Activated CD8-positive, alpha-beta T cell treated with anti-CD3 and anti-CD28 coated beads, Interleukin-2, amount 10 ng/mL, durations not matched to agents 7 days and 5 days (primary cell): ENCODE measurements at regions not wholly inside any gene's neighbourhood (a gene's known extent, or its start where the extent isn't known, plus 50 kb on each side); places are given as distances from the start of the nearest gene placed in this dataset.
"Not testable (repeated sequence)": the region's sequence is repeated elsewhere in the genome, so short reads cannot be mapped to it uniquely, and the experiment has no call there.

Experiments used
- ATAC-seq: fragments of 150-1000 bp; cut with Tn5 transposase; one replicate; pipeline ENCODE4 v1.10.0; 2021; ENCODE audit warnings: moderate library complexity
- CTCF ChIA-PET: fragments of 350-600 bp; sonication (Branson Sonifier 250); formaldehyde crosslinking; loops from one replicate; lab custom pipeline; 2021; ENCODE audit warnings: antibody characterized with exemption; lab: Charles Lee
- POLR2A ChIA-PET: fragments of 350-600 bp; sonication (Branson Sonifier 250); formaldehyde crosslinking; loops from one replicate; lab custom pipeline; 2021; ENCODE audit warnings: antibody characterized with exemption; lab: Charles Lee
- DNase-seq: peaks from one replicate; pipeline ENCODE4 v3.0.0-alpha.2; 2020
- H3K27ac Mint-ChIP-seq: one replicate; pipeline ENCODE4 v1.8.0; 2021; ENCODE audit warnings: mild to moderate bottlenecking, mixed read lengths
- H3K27me3 Mint-ChIP-seq: one replicate; pipeline ENCODE4 v1.8.0; 2021; ENCODE audit warnings: low read depth, mixed read lengths
- H3K36me3 Mint-ChIP-seq: one replicate; pipeline ENCODE4 v1.8.0; 2021; ENCODE audit warnings: low read depth, mixed read lengths
- H3K4me1 Mint-ChIP-seq: one replicate; pipeline ENCODE4 v1.8.0; 2021; ENCODE audit warnings: low read depth, mixed read lengths
- H3K4me3 Mint-ChIP-seq: one replicate; pipeline ENCODE4 v1.8.0; 2021; ENCODE audit warnings: mild to moderate bottlenecking, mixed read lengths
- H3K9me3 Mint-ChIP-seq: one replicate; pipeline ENCODE4 v1.8.0; 2022; ENCODE audit warnings: mixed read lengths; ENCODE audit not compliant: insufficient read depth

- ChIA-PET CTCF (no interaction called here), POLR2A (no interaction called here)
- Mint-ChIP-seq H3K4me3 (no peak overlapping the region), H3K9me3 (peaks cover 5% of the 10 kb centered on the region), H3K27me3 (no peaks in the 10 kb centered on the region), H3K4me1 (no peaks in the 10 kb centered on the region), H3K36me3 (no peaks in the 10 kb centered on the region), H3K27ac (no peak overlapping the region)
- no peak for DNase-seq
- ATAC-seq: no peak
These were observed 178.6 kb downstream of the POLR1F start for GRCh38 chr7:19530261-19530660.

GRCh38 chr7:19526639-19527038 is 182.2 kb downstream of the POLR1F start:
- CTCF ChIA-PET: no interaction called here
- Mint-ChIP-seq H3K9me3 (no peaks in the 10 kb centered on the region), H3K27me3 (no peaks in the 10 kb centered on the region), H3K4me1 (no peaks in the 10 kb centered on the region), H3K27ac (no peak overlapping the region), H3K4me3 (no peak overlapping the region), H3K36me3 (no peaks in the 10 kb centered on the region)
- DNase-seq: no peak
- POLR2A ChIA-PET: no interaction called here
- ATAC-seq: no peak

GRCh38 chr7:19522486-19522885 is 186.4 kb downstream of the POLR1F start:
- CTCF ChIA-PET: no interaction called here
- ATAC-seq (no peak), DNase-seq (no peak)
- no peak overlapping the region for H3K27ac Mint-ChIP-seq
- peaks cover 5% of the 10 kb centered on the region for H3K9me3 Mint-ChIP-seq
- H3K4me3 Mint-ChIP-seq: no peak overlapping the region
- no peaks in the 10 kb centered on the region for H3K4me1 Mint-ChIP-seq
- no peaks in the 10 kb centered on the region for H3K36me3 Mint-ChIP-seq
- POLR2A ChIA-PET: no interaction called here
- H3K27me3 Mint-ChIP-seq: no peaks in the 10 kb centered on the region

GRCh38 chr7:19520392-19520791 is 188.4 kb downstream of the POLR1F start:
- DNase-seq (no peak), ATAC-seq (no peak)
- ChIA-PET CTCF (no interaction called here), POLR2A (no interaction called here)
- H3K27ac Mint-ChIP-seq: no peak overlapping the region
- no peaks in the 10 kb centered on the region for H3K36me3 Mint-ChIP-seq
- no peak overlapping the region for H3K4me3 Mint-ChIP-seq
- no peaks in the 10 kb centered on the region for H3K4me1 Mint-ChIP-seq
- no peaks in the 10 kb centered on the region for H3K27me3 Mint-ChIP-seq
- peaks cover 5% of the 10 kb centered on the region for H3K9me3 Mint-ChIP-seq

DNA sequence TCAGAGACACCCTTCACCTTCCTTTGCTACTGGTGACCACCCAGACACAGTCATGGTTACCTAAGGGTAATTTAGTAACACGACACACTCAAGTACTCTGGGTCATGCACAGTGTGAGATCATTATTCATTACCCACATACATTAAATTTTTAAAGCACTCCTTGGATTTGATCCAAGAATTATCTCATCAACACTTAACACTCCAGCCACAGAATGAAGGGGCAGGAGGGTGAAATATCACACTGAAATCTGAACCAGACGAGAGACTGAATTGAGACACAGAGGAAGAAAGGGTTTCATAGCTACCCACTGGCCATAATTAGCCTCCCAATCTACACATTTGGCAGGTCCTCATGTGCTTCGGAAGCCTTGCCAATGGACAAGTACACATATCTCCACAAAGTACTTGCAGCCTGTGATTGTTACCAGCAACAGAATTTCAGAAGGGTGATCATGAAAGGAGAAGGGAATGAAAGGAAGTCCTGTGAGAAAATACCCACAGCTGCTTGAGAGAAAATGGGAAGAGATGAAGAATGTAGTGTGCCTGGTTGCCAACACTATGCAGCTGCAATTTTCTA is 189.3 kb downstream of the POLR1F start:
- no peak for ATAC-seq
- Mint-ChIP-seq H3K27me3 (no peaks in the 10 kb centered on the region), H3K27ac (no peak overlapping the region), H3K36me3 (no peaks in the 10 kb centered on the region), H3K4me1 (no peaks in the 10 kb centered on the region), H3K4me3 (no peak overlapping the region), H3K9me3 (peaks cover 5% of the 10 kb centered on the region)
- no peak for DNase-seq
- CTCF ChIA-PET: no interaction called here
- POLR2A ChIA-PET: no interaction called here

DNA sequence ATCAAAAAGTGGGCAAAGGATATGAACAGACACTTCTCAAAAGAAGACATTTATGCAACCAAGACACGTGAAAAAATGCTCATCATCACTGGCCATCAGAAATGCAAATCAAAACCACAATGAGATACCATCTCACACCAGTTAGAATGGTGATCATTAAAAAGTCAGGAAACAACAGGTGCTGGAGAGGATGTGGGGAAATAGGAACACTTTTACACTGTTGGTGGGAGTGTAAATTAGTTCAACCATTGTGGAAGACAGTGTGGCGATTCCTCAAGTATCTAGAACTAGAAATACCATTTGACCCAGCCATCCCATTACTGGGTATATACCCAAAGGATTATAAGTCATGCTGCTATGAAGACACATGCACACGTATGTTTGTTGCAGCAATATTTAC is 191.3 kb downstream of the POLR1F start:
- H3K27ac Mint-ChIP-seq, ATAC-seq, H3K36me3 Mint-ChIP-seq, H3K27me3 Mint-ChIP-seq, H3K4me1 Mint-ChIP-seq, H3K4me3 Mint-ChIP-seq, CTCF ChIA-PET, DNase-seq, H3K9me3 Mint-ChIP-seq, POLR2A ChIA-PET: not testable (repeated sequence)

DNA sequence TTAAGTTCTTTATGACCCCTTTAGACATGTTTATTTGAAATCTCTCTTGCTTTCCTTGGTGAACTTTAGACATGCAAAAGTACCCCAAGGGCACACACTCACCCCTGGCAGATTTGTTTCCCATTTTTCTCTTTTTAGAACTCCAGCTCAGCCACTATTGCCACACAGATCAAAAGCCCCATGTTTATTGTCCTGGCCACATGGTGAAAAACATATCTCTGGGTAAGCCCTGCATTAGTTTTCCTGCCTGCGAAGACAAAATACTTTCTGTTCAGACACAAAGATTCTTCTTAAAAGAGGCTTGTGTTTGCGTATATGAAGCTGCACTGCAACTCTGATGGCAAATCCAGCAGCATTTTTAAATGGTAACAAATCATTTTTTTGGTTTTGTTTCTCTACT is 200.0 kb downstream of the POLR1F start:
- Mint-ChIP-seq H3K9me3 (no peaks in the 10 kb centered on the region), H3K4me3 (no peak overlapping the region), H3K36me3 (no peaks in the 10 kb centered on the region), H3K4me1 (no peaks in the 10 kb centered on the region), H3K27ac (no peak overlapping the region), H3K27me3 (no peaks in the 10 kb centered on the region)
- ChIA-PET CTCF (no interaction called here), POLR2A (no interaction called here)
- DNase-seq: no peak
- no peak for ATAC-seq

DNA sequence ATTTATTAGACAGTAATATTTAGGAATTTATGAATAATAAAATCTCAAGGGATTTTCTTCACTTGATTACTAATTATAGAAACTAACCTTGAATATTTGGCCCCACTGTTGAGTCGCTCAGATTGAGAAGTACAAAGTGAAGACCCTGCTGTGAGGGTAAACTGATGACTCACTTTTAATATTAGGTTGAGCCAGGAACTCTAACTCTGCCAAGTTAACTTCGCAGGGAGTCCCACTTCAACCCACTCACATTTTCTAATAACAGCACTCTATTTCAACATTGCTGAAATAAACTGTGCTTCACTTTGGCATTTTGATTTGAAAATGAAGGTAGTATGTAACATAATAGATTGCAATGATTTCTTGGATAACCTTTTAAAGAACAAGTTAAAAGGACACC is 200.7 kb downstream of the POLR1F start:
- no peaks in the 10 kb centered on the region for H3K4me1 Mint-ChIP-seq
- no peaks in the 10 kb centered on the region for H3K9me3 Mint-ChIP-seq
- ATAC-seq: no peak
- no peak overlapping the region for H3K4me3 Mint-ChIP-seq
- H3K36me3 Mint-ChIP-seq: no peaks in the 10 kb centered on the region
- no peak for DNase-seq
- CTCF ChIA-PET: no interaction called here
- H3K27me3 Mint-ChIP-seq: no peaks in the 10 kb centered on the region
- no peak overlapping the region for H3K27ac Mint-ChIP-seq
- POLR2A ChIA-PET: no interaction called here

GRCh38 chr7:19491821-19492452 is 216.9 kb downstream of the POLR1F start:
- DNase-seq (no peak), ATAC-seq (no peak)
- Mint-ChIP-seq H3K4me3 (no peak overlapping the region), H3K27me3 (no peaks in the 10 kb centered on the region), H3K36me3 (no peaks in the 10 kb centered on the region), H3K4me1 (no peaks in the 10 kb centered on the region), H3K9me3 (peaks cover 2% of the 10 kb centered on the region), H3K27ac (no peak overlapping the region)
- ChIA-PET CTCF (interaction anchor here (0.7 to 1.8 kb wide), 3 partner anchors 14 to 77 kb away, joined by 3 to 4 read pairs (median 3); no protein-coding TSS in a partner anchor), POLR2A (no interaction called here)

GRCh38 chr7:19491371-19491770 is 217.5 kb downstream of the POLR1F start:
- H3K4me3 Mint-ChIP-seq: no peak overlapping the region
- CTCF ChIA-PET: interaction anchor here (1.2 to 1.8 kb wide), 2 partner anchors 15 to 34 kb away, joined by 3 to 4 read pairs; no protein-coding TSS in a partner anchor
- DNase-seq: no peak

DNA sequence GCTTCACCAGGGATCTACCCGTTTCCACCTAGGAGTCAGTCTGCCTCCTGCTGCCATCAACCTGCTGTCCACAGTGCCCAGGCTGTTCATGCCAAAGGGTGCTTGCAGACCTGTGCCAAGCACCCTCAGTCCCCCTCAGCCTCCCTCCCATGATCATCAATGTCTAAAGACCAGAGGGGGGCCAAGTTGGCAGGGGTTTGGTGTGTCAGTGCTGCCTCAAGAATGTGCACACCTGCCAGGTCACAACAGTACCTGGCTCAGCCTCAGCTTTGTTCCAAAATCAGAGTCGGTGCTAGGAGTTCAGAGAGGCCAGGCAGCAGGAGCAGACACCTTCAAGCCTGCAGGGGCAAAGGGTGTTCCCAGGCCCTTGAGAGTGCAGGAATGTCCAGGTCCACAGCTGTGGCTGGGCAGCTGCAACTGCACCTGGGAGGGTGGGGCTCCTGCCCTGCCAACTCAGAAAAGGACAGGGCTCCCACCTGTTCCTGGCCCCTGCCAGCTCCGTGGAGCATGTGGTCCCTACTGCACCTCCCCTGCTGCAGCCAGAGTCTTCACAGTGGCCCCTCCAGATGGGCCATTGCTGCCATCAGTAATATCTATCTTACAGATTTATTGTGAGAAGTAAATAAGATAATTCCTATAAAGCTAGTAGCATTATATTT is 219.5 kb downstream of the POLR1F start:
- H3K9me3 Mint-ChIP-seq: peaks cover 5% of the 10 kb centered on the region
- H3K4me3 Mint-ChIP-seq: no peak overlapping the region
- ATAC-seq (no peak), DNase-seq (no peak)
- H3K27me3 Mint-ChIP-seq: no peaks in the 10 kb centered on the region
- H3K4me1 Mint-ChIP-seq: no peaks in the 10 kb centered on the region
- CTCF ChIA-PET: no interaction called here
- H3K36me3 Mint-ChIP-seq: no peaks in the 10 kb centered on the region
- POLR2A ChIA-PET: no interaction called here
- no peak overlapping the region for H3K27ac Mint-ChIP-seq

More at GRCh38 chr7:19491371-19491770, 217.5 kb downstream of the POLR1F start:
- no peaks in the 10 kb centered on the region for H3K27me3 Mint-ChIP-seq
- no peak overlapping the region for H3K27ac Mint-ChIP-seq
- H3K4me1 Mint-ChIP-seq: no peaks in the 10 kb centered on the region
- POLR2A ChIA-PET: no interaction called here
- peaks cover 2% of the 10 kb centered on the region for H3K9me3 Mint-ChIP-seq
- H3K36me3 Mint-ChIP-seq: no peaks in the 10 kb centered on the region
- no peak for ATAC-seq

GRCh38 chr7:19488056-19488455 is 220.8 kb downstream of the POLR1F start:
- Mint-ChIP-seq H3K4me1 (no peaks in the 10 kb centered on the region), H3K4me3 (no peak overlapping the region), H3K27me3 (no peaks in the 10 kb centered on the region), H3K9me3 (peaks cover 5% of the 10 kb centered on the region), H3K36me3 (no peaks in the 10 kb centered on the region), H3K27ac (no peak overlapping the region)
- POLR2A ChIA-PET: no interaction called here
- ATAC-seq (no peak), DNase-seq (no peak)
- CTCF ChIA-PET: interaction anchor here (0.6 kb wide), 1 partner anchor 1623 kb away, joined by 3 read pairs; no protein-coding TSS in a partner anchor
